DMS79 (cell line): ENCODE measurements at regions not wholly inside any gene's neighbourhood (a gene's known extent, or its start where the extent isn't known, plus 50 kb on each side); places are given as distances from the start of the nearest gene placed in this dataset.

Source experiments
- DNase-seq: peaks from one replicate; lab custom pipeline; 2025; lab: John Stamatoyannopoulos, UW

DNA sequence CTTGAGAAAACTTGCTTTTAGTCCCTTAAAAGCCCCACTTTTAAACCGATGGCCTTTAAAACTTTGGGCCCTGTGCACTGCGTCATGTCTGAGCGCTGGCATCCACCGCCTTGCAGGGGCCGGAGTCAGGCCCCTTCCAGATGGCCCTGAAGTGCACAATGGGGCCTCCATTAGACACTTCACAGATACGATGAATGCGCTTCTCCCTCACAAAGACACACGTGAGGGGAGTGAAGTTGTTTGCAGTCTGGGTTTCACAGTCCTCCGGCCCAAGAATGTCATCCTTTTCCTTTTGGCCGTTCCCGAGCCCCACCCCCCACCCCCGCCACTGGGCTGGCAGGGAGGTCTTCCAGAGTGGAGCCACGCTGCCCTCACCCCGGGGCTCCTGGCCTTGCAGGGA is 415.1 kb upstream of the SALL3 start:
- DNase-seq = no peak

DNA sequence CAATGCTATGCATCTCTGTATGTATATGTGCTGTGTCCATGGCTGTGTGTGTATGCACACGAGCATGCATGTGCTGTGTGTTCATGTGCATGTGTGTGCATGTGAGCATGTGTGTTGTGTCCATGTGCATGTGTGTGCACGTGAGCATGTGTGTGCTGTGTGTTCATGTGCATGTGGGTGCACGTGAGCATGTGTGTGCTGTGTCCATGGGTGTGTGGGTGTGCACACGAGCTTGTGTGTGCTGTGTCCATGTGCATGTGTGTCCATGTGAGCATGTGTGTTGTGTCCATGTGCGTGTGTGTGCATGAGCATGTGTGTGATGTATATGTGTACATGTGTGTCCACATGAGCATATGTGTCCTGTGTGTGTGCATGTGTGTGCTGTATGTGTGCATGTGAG is 414.4 kb upstream of the SALL3 start:
- no peak for DNase-seq

GRCh38 chr18:78566065-78566464 is 413.6 kb upstream of the SALL3 start:
- no peak for DNase-seq

DNA sequence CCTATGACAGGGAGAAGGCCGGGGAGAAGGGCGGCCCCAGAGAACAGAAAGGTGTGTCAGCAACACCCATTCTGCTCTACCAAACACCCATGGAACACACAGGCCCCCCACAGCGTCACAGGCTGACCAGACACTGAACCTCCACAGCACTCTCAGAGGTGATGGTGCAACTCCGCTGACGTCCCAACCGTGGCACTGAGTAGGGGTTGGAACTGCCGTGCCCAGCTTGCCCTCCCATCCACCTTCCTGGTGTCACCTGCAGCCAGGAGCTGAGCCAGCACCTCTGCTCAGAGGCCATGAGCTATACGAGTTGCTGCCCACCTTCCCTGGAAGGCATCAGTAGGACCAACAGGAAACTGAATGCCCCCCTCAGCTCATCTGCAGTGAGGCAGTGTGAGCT is 412.9 kb upstream of the SALL3 start:
- no peak for DNase-seq

GRCh38 chr18:78571063-78571785 is 408.4 kb upstream of the SALL3 start:
- no peak for DNase-seq

DNA sequence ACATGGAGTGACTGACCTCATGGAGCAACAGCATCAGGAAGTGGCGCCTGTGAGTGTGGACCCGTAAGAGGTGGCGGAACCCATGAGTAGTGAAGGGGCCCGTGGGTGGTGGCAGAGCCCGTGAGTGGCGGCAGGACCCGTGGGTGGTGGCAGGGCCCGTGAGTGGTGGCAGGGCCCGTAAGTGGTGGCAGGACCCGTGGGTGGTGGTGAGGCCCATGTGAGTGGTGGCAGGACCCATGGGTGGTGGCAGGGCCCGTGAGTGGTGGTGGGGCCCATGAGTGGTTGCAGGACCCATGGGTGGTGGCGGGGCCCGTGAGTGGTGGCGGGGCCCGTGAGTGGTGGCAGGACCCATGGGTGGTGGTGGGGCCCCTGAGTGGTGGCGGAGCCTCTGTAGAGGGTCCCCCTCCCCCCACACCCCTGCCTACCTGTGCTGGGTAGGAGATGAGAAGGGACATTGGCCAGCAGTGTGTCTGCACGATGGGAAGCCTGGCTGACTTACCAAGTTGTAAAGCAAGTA is 407.7 kb upstream of the SALL3 start:
- DNase-seq = no peak

DNA sequence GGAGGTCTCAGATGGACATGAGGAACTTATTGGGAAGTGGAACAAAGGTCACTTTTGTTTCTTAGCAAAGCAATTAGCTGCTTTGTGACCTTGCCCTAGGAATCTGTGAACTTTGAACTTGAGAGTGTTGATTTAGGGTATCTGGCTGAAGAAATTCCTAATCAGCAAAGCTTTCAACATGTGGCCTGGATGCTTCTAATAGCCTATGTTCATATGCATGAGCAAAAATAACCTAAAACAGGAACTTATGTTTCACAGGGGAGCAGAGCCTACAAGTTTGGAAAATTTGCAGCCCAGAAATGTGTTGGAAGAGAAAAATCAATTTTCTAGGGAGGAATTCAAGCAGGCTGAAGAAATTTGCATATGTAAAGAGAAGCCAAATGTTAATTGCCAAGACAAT is 405.8 kb upstream of the SALL3 start:
- DNase-seq = no peak

DNA sequence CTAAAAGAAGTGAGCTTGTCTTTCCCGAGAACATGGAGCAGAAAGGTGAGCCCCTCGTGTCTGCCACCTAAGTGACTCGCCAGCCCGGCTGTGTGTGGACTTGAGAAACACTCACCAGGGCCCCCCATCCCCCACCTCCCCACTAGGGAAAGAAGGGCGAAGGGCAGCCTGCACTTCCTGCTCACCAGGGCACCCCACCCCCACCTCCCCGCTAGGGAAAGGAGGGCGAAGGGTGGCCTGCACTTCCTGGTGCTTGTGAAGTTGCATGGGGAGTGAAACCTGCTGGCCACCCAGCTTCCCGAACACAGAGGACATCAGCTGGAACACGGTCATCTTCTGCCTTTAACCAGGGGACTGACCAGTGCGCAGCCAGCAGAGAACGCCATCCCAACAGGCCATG is 402.7 kb upstream of the SALL3 start:
- no peak for DNase-seq

GRCh38 chr18:78579449-78579848 is 400.2 kb upstream of the SALL3 start:
- no peak for DNase-seq

GRCh38 chr18:78579854-78580577 is 399.6 kb upstream of the SALL3 start:
- DNase-seq = no peak

GRCh38 chr18:78580835-78581339 is 398.7 kb upstream of the SALL3 start:
- no peak for DNase-seq

DNA sequence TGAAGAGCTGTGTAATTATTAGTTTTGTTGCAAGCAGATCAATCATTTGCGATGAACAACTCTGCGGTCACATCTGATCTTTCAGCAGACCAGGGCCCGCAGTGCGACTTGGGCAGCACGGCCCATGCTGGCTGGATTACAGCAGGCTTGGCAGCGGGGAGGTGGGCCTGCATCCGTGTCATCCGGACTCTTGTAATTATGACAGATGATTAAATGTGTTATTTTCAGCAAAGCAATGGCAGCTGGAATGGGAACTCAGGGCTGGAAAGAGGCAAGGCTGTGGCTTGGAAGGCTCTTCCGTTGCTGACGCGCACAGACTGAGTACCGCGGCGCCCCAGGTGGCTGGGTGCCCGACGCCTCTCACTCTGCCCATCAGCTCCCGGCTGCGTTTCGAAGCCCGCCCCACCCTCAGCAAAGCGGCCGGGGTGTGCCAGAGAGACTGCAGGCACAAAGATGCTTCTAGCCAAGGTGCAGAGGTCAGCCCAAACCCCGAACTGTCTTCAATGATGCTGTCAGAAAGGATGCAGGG is 397.4 kb upstream of the SALL3 start:
- no peak for DNase-seq

DNA sequence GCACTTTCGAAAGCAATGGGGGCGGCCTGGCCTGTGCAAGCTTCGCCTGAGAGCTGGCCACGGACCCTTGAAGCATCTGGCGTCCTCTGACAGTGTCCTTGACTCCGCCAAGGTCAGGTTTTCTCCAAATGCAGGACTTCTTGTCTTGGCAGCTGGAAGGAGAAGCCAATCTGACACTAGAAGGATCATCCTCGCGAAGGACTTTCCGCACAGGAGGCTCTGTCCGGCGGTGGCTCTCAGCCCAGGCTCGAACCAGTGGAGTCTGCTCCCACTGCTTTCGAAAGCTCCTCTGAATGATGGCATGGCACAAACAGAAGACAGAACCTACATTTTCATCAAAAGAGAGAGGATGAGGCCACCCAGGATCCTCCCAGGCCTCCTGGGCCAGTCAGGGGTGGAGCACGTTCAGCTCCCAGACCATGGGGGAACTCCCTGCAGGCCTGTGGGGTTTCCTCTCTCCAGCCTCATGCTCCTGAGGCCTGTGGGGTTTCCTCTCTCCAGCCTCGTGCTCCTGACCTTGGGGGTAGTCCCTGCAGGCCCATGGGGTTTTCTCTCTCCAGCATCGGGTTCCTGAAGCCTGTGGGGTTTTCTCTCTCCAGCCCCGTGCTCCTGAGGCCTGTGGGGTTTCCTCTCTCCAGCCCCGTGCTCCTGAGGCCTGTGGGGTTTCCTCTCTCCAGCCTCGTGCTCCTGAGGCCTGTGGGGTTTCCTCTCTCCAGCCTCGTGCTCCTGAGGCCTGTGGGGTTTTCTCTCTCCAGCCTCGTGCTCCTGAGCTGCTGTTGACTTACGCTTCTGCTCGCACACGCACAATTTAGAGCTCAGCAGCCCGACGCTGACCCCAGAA is 396.5 kb upstream of the SALL3 start:
- no peak for DNase-seq

GRCh38 chr18:78583739-78584458 is 395.7 kb upstream of the SALL3 start:
- no peak for DNase-seq

DNA sequence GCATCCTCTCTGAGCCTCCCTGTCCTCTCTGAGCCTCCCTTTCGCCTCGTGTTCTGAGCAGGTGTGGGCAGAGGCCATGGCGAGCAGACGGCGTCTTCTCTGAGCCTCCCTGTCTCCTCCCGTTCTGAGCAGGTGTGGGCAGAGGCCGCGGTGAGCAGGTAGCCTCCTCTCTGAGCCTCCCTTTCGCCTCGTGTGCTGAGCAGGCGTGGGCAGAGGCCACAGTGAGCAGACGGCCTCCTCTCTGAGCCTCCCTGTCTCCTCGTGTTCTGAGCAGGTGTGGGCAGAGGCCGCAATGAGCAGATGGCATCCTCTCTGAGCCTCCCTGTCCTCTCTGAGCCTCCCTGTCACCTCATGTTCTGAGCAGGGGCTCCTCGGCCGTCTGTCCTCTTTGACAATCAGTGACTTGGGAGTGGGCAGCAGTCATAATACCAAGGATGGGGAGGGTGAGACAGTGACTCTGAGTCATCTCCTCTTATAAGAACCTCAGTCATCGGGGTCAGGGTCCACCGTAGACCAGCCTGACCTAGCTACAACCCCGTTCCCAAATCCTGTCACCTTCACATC is 395.1 kb upstream of the SALL3 start:
- no peak for DNase-seq

- no peak for DNase-seq
Measured at GRCh38 chr18:78586586-78586985, 393.0 kb upstream of the SALL3 start.

DNA sequence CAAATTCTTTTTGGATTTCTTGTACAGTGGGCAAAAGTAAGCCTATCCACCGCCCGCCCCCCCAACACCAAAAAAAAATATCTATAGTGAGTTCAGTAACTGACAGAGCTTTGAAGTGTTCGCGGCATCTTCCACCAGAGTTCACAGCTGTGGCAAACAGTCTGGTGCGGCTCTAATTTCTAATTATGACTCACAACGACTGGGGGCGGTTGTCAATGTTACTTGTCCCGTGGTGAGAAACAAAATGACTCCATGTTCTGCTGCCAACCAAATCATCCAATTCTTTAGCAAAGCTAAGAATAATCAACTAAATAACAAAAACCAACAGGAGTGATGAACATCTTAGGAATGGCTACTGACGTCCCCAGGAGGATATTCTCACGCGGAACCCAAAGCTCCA is 392.5 kb upstream of the SALL3 start:
- DNase-seq = no peak

- no peak for DNase-seq
Measured at GRCh38 chr18:78587626-78588600, 391.7 kb upstream of the SALL3 start.

DNA sequence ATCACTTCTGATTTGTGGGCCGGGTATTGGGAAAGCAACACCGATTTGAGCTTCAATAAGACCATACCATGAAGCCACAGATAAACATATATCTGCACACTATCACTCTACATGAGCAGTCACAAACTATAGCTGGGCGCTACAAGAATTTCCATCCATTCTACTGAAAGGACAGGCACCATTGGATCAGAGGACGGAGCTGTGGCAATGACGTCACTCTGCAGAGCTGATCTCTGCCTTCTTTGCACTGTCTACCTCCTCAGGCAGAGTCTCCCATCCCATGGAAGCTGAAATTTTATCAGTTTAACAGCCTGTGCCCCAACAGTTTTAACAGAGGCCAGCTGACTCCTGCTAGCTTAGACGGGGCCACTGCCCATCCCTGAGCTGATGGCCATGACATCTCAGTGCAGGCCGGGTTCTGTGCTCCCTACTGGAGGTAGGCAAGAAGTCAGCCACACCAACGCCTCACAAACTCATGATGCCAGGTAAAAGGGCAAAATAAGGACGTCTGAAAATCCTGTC is 389.6 kb upstream of the SALL3 start:
- no peak for DNase-seq

DNA sequence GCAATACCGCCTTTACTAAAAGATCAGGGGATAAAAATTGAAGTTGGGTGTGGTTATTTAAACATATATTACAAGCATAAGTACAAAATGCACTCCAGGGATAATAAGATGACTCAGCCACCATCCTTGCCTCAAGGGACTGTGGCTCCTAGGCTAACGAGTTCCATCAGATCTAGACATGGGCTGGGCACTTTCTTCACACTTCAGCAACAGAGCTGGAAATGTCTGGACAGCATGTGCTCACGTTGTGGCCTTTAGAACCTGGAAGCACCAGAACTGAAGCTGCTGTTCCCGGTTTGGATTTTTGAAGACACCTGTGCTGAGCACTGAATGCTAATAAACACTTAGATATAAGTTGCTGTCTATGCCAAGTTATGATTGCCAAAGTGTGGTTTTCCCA is 384.2 kb upstream of the SALL3 start:
- DNase-seq = no peak
